GM12874 (cell line): ENCODE measurements at regions not wholly inside any gene's neighbourhood (a gene's known extent, or its start where the extent isn't known, plus 50 kb on each side); places are given as distances from the start of the nearest gene placed in this dataset.

Source experiments
- CTCF ChIP-seq: IDR thresholded peaks from 2 replicates; pipeline ENCODE4 v1.5.1; 2011; ENCODE audit warnings: low read depth, mild to moderate bottlenecking, control low read depth, low read length, moderate library complexity; ENCODE audit not compliant: insufficient read depth

- TF ChIP-seq CTCF = no peak
Observed at GRCh38 chr22:48244388-48245195, 1482.1 kb downstream of the TBC1D22A start.

GRCh38 chr22:48242461-48242864, 1480.0 kb downstream of the TBC1D22A start:
- no peak for TF ChIP-seq CTCF

GRCh38 chr22:48241658-48242057, 1479.2 kb downstream of the TBC1D22A start:
- TF ChIP-seq CTCF = no peak

GRCh38 chr22:48240935-48241230, 1478.4 kb downstream of the TBC1D22A start:
- TF ChIP-seq CTCF = no peak

GRCh38 chr22:48240148-48240934, 1477.9 kb downstream of the TBC1D22A start:
- TF ChIP-seq CTCF = no peak

- no peak for TF ChIP-seq CTCF
Observed at GRCh38 chr22:48239461-48240147, 1477.2 kb downstream of the TBC1D22A start.

- no peak for TF ChIP-seq CTCF
Observed at GRCh38 chr22:48238966-48239365, 1476.5 kb downstream of the TBC1D22A start.
